Duodenal mucosa (tissue), 2 donors: ENCODE measurements at regions not wholly inside any gene's neighbourhood (a gene's known extent, or its start where the extent isn't known, plus 50 kb on each side); places are given as distances from the start of the nearest gene placed in this dataset.
"Not testable (repeated sequence)": the region's sequence is repeated elsewhere in the genome, so short reads cannot be mapped to it uniquely, and the experiment has no call there.

Experiments
- H3K27ac ChIP-seq: one replicate; pipeline ENCODE4 v1.7.0; 2013; ENCODE audit warnings: low read depth, low read length
- H3K27me3 ChIP-seq, 2 donors: one replicate each; pipeline ENCODE4 v1.7.0; 2013; ENCODE audit warnings: low read length in 2 of 2, control low read depth in 1 of 2; ENCODE audit not compliant: insufficient read depth in 2 of 2, control insufficient read depth in 1 of 2
- H3K36me3 ChIP-seq, 2 donors: one replicate each; pipeline ENCODE4 v1.7.0; 2013; ENCODE audit warnings: low read length in 2 of 2, control low read depth in 1 of 2; ENCODE audit not compliant: insufficient read depth in 2 of 2, control insufficient read depth in 1 of 2
- H3K4me1 ChIP-seq, 2 donors: one replicate each; pipeline ENCODE4 v1.7.0; 2013; ENCODE audit warnings: low read length in 2 of 2, control low read depth in 1 of 2; ENCODE audit not compliant: insufficient read depth in 2 of 2, control insufficient read depth in 1 of 2
- H3K4me3 ChIP-seq, 2 donors: one replicate each; pipeline ENCODE4 v1.7.0; 2013; ENCODE audit warnings: low read length in 2 of 2, low read depth in 1 of 2
- H3K9ac ChIP-seq, 2 donors: one replicate each; pipeline ENCODE4 v1.7.0; 2013; ENCODE audit warnings: low read length in 2 of 2, low read depth in 1 of 2
- H3K9me3 ChIP-seq, 2 donors: one replicate each; pipeline ENCODE4 v1.7.0; 2013; ENCODE audit warnings: low read length in 2 of 2, control low read depth in 1 of 2; ENCODE audit not compliant: control insufficient read depth in 1 of 2

DNA sequence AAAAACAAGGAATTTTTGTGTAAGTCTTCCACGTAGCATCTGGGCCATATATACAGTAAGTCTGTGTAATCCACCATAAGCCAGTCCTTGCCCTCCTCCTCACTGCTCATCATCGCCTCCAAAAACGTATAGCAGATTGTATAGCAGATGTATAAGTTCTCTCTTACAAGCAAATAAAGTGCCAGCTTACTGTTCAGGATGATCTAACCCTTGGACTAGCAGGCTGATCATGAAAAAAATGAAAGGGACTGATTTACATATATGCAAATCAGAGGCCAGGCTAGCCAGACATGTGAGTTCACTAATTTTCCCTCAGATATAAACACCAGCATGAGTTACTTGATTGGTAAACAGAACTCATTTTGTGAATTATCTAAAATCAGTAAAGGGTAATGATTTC is 171.5 kb downstream of the LY86 start:
- Histone ChIP-seq H3K4me1 (peaks cover 7 to 14% of the 10 kb centered on the region in 2 donors), H3K9me3 (no peaks in the 10 kb centered on the region), H3K27me3 (no peaks in the 10 kb centered on the region), H3K9ac (no peak overlapping the region), H3K27ac (no peak overlapping the region), H3K4me3 (no peak overlapping the region), H3K36me3 (no peaks in the 10 kb centered on the region)

DNA sequence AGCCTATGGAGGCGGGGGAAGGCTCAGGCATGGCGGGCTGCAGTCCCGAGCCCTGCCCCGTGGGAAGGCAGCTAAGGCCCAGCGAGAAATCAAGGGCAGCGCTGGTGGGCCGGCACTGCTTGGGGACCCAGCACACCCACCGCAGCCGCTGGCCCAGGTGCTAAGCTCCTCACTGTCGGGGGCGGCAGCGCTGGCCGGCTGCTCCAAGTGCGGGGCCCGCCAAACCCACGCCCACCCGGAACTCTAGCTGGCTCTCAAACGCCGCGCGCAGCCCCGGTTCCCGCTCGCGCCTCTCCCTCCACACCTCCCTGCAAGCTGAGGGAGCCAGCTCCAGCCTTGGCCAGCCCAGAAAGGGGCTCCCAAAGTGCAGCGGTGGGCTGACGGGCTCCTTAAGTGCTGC is 174.0 kb downstream of the LY86 start:
- not testable (repeated sequence) for H3K36me3 ChIP-seq, H3K9me3 ChIP-seq, H3K4me3 ChIP-seq, H3K9ac ChIP-seq, H3K27ac ChIP-seq, H3K27me3 ChIP-seq
- peaks cover 7 to 14% of the 10 kb centered on the region in 2 donors for H3K4me1 ChIP-seq

DNA sequence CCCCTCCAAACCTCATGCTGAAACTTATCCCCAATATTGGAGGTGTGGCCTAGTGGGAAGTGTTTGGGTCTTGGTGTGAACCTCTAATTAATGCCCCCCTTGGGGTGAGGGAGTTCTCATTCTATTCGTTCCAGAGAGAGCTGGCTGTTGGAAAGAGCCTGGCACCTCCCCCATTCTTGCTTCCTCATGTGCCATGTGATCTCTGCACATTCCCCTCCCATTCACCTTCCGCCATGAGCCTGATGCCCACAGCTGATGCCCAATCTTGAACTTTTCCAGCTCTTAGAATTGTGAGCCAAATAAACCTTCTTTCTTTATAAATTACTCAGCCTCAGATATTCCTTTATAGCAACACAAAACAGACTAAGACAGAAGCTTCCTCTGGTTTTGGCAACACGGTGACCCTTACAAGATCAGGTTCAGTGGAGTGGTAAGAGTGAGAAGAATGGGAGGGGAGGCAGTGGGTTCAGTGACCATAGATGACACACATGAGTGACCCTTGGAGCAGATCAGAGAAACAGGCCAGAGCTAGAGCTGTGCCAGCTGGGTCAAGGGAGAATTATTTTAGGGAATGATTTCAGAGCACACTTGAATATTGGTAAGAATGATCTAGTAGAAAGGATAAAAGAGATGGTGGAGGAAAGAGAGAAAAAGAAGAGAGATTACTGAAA is 176.4 kb downstream of the LY86 start:
- Histone ChIP-seq H3K27ac (no peak overlapping the region), H3K4me1 (peaks cover 0 to under 1% of the 10 kb centered on the region in 2 donors), H3K9ac (no peak overlapping the region), H3K4me3 (no peak overlapping the region), H3K36me3 (no peaks in the 10 kb centered on the region), H3K27me3 (no peaks in the 10 kb centered on the region), H3K9me3 (no peaks in the 10 kb centered on the region)

DNA sequence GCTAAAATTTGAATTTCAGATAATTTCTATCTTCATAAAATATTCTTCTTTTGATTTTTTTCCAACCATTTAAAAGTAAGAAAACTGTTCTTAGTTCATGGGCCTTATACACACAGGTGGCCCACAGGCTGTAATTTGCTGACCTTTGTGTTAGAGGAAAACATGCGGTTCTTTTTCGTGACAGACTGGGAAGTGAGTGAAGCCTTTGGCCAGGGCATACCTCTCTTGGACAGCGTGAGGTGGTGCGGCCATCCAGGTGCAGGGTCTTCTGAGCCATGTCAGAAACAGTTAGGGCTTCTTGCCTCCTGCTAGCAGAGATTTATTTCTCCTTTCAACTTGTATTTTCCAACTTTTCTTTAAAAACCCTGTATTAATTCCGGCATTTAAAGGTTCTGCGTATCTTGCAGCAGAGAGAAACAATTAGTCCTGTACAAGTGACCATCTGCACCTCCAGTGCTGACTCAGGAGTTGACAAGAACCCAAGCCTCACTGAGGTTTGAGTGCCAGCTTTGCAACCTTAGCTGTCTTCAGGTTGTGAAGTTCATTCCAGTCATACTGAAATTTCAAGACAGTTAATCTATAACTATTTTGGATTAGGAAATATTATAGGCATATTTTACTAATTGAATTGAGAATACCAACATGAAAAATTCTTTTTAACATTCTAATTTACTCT is 177.8 kb downstream of the LY86 start:
- Histone ChIP-seq H3K9me3 (no peaks in the 10 kb centered on the region), H3K27me3 (no peaks in the 10 kb centered on the region), H3K4me1 (no peaks in the 10 kb centered on the region), H3K4me3 (no peak overlapping the region), H3K9ac (no peak overlapping the region), H3K27ac (no peak overlapping the region), H3K36me3 (no peaks in the 10 kb centered on the region)

DNA sequence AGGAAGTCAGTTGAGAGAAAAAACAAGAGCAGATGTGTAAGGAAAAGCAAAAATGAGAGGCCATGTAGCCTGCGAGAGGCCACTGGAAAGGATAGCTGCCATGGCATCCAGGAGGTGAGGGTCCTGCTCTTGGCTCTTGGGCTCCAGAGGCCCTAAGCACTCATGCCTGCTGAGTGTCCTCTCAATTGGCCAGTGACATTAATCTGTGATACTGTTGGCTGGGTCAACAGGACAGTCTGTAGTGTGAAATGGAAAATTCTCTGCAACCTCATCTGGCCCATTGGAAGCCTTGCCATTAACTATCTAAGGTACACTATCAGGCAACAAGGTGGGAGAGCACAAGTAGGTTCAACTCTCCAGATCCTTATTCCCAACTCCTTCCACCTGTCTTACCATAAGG is 180.9 kb downstream of the LY86 start:
- Histone ChIP-seq H3K4me1 (no peaks in the 10 kb centered on the region), H3K4me3 (no peak overlapping the region), H3K36me3 (no peaks in the 10 kb centered on the region), H3K27me3 (no peaks in the 10 kb centered on the region), H3K27ac (no peak overlapping the region), H3K9ac (no peak overlapping the region), H3K9me3 (no peaks in the 10 kb centered on the region)

DNA sequence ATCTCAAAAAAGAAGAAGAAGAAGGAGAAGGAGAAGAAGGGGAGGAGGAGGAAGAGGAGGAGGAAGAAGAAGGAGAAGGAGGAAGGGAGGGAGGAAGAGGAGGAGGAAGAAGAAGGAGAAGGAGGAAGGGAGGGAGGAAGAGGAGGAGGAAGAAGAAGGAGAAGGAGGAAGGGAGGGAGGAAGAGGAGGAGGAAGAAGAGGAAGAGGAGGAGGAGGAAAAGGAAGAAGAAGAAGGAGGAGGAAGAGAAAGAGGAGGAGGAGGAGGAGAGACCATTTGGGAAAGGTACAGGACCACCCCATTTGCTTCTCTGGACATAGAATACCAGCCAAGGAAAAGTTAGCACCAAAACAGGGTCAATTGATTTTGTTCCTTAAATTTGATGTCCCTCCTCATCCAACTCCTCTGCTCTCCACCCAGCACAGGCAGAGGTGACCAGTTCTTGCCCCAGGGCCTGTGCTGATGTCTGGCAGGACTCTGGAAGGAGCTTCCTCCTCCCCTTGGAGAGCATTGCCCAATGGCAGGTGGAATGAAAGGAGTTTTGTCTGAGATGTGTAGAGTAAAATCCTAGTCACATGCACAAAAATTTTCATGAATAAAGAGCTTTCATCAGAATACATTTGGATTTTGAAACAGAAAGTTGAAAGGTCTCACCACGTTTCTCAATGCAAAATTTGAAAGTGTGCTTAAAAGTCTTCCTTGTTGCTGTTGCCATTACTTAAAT is 182.9 kb downstream of the LY86 start:
- Histone ChIP-seq H3K4me3 (no peak overlapping the region), H3K9ac (no peak overlapping the region), H3K27me3 (no peaks in the 10 kb centered on the region), H3K4me1 (no peaks in the 10 kb centered on the region), H3K9me3 (no peaks in the 10 kb centered on the region), H3K27ac (no peak overlapping the region), H3K36me3 (no peaks in the 10 kb centered on the region)

DNA sequence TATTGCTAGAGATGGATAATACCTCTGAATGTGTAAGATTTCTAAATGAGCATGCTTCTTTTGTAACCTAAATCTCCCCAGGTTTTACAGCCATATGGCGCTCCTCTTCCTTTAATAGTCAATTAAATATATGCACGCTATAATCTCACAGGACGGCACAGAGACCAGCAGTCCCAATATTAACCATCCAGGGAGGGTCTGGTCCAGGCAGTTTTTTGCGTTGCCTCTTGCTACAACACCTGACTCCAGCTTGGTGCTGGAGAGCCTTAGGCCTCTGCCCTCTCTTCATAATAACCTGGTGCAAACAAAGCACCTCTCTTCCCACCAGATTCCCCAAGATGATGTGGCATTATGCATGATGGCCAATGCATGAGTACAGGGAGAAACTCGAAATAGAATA is 183.4 kb downstream of the LY86 start:
- Histone ChIP-seq H3K9ac (no peak overlapping the region), H3K4me3 (no peak overlapping the region), H3K27me3 (no peaks in the 10 kb centered on the region), H3K4me1 (no peaks in the 10 kb centered on the region), H3K36me3 (no peaks in the 10 kb centered on the region), H3K9me3 (no peaks in the 10 kb centered on the region), H3K27ac (no peak overlapping the region)

DNA sequence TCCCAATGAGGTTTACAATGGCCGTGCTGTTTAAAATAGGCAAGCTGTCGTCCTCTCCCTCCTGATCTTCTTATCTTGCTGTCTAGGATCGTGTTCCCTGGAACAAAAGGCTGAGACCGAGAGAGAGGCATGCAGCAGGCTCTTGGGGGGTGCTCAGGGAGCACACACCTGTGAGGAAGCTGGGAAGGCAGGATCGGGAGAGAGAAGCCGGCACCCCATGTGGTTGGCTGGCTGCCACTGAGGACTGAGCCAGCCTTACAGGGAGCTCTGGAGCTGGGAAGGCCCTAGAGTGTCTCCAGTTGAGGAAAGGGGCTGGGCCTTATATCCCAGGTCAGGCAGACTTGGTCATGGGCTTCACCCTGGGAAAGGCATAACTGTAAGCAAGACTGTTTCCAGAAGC is 184.2 kb downstream of the LY86 start:
- H3K9ac ChIP-seq: no peak overlapping the region
- no peak overlapping the region for H3K27ac ChIP-seq
- H3K4me1 ChIP-seq: no peaks in the 10 kb centered on the region
- no peak overlapping the region for H3K4me3 ChIP-seq
- H3K27me3 ChIP-seq: no peaks in the 10 kb centered on the region
- H3K36me3 ChIP-seq: no peaks in the 10 kb centered on the region
- no peaks in the 10 kb centered on the region for H3K9me3 ChIP-seq

DNA sequence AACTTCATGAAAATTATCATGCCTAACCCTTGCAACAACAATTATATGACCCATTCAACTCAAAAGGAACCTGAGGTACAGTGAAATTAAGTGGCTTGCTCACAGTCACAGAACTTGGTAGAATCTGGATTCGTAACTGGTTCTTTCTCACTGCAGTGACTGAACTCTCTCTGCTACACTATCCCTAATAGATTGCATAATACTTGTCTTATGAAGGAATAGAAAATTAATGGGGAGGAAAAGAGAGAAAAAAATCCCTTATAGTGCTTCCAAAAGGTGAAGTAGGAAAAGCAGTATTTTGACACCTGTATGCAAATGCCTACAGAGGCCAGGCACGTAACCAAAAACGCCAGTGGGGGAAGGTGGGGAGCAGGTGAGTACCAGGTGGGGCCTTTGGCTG is 186.6 kb downstream of the LY86 start:
- H3K27ac ChIP-seq: no peak overlapping the region
- no peaks in the 10 kb centered on the region for H3K4me1 ChIP-seq
- H3K9ac ChIP-seq: no peak overlapping the region
- no peaks in the 10 kb centered on the region for H3K27me3 ChIP-seq
- H3K4me3 ChIP-seq: no peak overlapping the region
- no peaks in the 10 kb centered on the region for H3K36me3 ChIP-seq
- H3K9me3 ChIP-seq: no peaks in the 10 kb centered on the region

DNA sequence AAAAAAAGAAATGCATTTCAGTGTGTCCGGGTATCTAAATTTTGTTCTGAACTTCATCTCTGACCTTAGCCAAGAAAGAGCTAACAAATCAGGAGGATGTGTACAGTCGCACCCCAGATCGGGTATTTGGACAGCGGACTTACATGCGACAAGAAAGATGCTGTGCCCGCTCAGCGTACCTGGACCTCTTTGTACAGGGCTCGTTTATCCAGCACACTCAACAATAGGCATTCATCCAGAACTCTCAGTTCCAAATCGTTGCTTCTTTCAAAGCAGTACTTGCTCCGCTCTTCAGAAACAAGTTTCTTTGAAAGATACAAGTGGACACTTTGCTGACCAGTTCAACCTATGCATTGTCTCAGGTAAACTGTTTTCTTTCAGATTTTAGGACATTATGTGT is 191.7 kb downstream of the LY86 start:
- Histone ChIP-seq H3K4me1 (no peaks in the 10 kb centered on the region), H3K27me3 (no peaks in the 10 kb centered on the region), H3K9me3 (no peaks in the 10 kb centered on the region), H3K27ac (no peak overlapping the region), H3K9ac (no peak overlapping the region), H3K36me3 (no peaks in the 10 kb centered on the region), H3K4me3 (no peak overlapping the region)
